HUES6 (cell line): ENCODE measurements at regions not wholly inside any gene's neighbourhood (a gene's known extent, or its start where the extent isn't known, plus 50 kb on each side); places are given as distances from the start of the nearest gene placed in this dataset.

Experiments
- H3K27ac ChIP-seq: 2 replicates; pipeline ENCODE4 v1.7.0; 2013; ENCODE audit warnings: low read depth, mild to moderate bottlenecking, low read length, inconsistent platforms
- H3K27me3 ChIP-seq: 2 replicates; pipeline ENCODE4 v1.6.1; 2013; ENCODE audit warnings: low read length; ENCODE audit not compliant: control insufficient read depth, insufficient read depth
- H3K36me3 ChIP-seq: 2 replicates; pipeline ENCODE4 v1.6.1; 2013; ENCODE audit warnings: low read length; ENCODE audit not compliant: control insufficient read depth, insufficient read depth
- H3K4me1 ChIP-seq: 2 replicates; pipeline ENCODE4 v1.6.1; 2013; ENCODE audit warnings: low read length; ENCODE audit not compliant: control insufficient read depth, insufficient read depth
- H3K4me3 ChIP-seq: 2 replicates; pipeline ENCODE4 v1.5.1; 2013; ENCODE audit warnings: low read depth, low read length
- H3K9ac ChIP-seq: one replicate; pipeline ENCODE4 v1.6.1; 2013; ENCODE audit warnings: mild to moderate bottlenecking, low read length
- H3K9me3 ChIP-seq: 2 replicates; pipeline ENCODE4 v1.6.1; 2013; ENCODE audit warnings: low read depth, low read length; ENCODE audit not compliant: control insufficient read depth, insufficient read depth

GRCh38 chrX:39821709-39822095 lies 276.1 kb downstream of the BCOR start:
- peak overlapping the region; percentile 41; the same call in 1 of the 2 replicates for H3K27ac ChIP-seq
- peak overlapping the region; percentile 45 for H3K4me3 ChIP-seq
- H3K9me3 ChIP-seq, result peaks cover 20% of the 10 kb centered on the region; the same call in 1 of the 2 replicates

GRCh38 chrX:39822133-39822748 lies 275.5 kb downstream of the BCOR start:
- H3K4me1 ChIP-seq, result peaks cover 39% of the 10 kb centered on the region
- peak overlapping the region; percentile 45 for H3K4me3 ChIP-seq
- peak overlapping the region; percentile 41; the same call in 1 of the 2 replicates for H3K27ac ChIP-seq
- H3K36me3 ChIP-seq, result no peaks in the 10 kb centered on the region
- peaks cover 20% of the 10 kb centered on the region; the same call in 1 of the 2 replicates for H3K9me3 ChIP-seq
- H3K27me3 ChIP-seq, result no peaks in the 10 kb centered on the region
- peak overlapping the region; percentile 77 for H3K9ac ChIP-seq

More at GRCh38 chrX:39821709-39822095, 276.1 kb downstream of the BCOR start:
- H3K4me1 ChIP-seq, result peaks cover 41% of the 10 kb centered on the region
- no peaks in the 10 kb centered on the region for H3K27me3 ChIP-seq
- no peaks in the 10 kb centered on the region for H3K36me3 ChIP-seq
- H3K9ac ChIP-seq, result peak overlapping the region; percentile 77

GRCh38 chrX:39823424-39823823 lies 274.3 kb downstream of the BCOR start:
- H3K9ac ChIP-seq, result no peak overlapping the region
- no peak overlapping the region for H3K27ac ChIP-seq
- no peaks in the 10 kb centered on the region for H3K36me3 ChIP-seq
- H3K9me3 ChIP-seq, result peaks cover 20% of the 10 kb centered on the region; the same call in 1 of the 2 replicates
- no peaks in the 10 kb centered on the region for H3K27me3 ChIP-seq
- H3K4me1 ChIP-seq, result peaks cover 27% of the 10 kb centered on the region; the same call in 1 of the 2 replicates
- H3K4me3 ChIP-seq, result no peak overlapping the region

- peaks cover 24% of the 10 kb centered on the region; the same call in 1 of the 2 replicates for H3K4me1 ChIP-seq
- no peaks in the 10 kb centered on the region for H3K36me3 ChIP-seq
- H3K27me3 ChIP-seq, result no peaks in the 10 kb centered on the region
- H3K9me3 ChIP-seq, result peaks cover 20% of the 10 kb centered on the region; the same call in 1 of the 2 replicates
- no peak overlapping the region for H3K4me3 ChIP-seq
- no peak overlapping the region for H3K27ac ChIP-seq
- no peak overlapping the region for H3K9ac ChIP-seq
Measured at GRCh38 chrX:39823854-39824253, 273.9 kb downstream of the BCOR start.

- no peak overlapping the region for H3K9ac ChIP-seq
- no peak overlapping the region for H3K4me3 ChIP-seq
- H3K27ac ChIP-seq, result no peak overlapping the region
- H3K4me1 ChIP-seq, result peaks cover 6% of the 10 kb centered on the region; the same call in 1 of the 2 replicates
- peaks cover 20% of the 10 kb centered on the region; the same call in 1 of the 2 replicates for H3K9me3 ChIP-seq
- H3K36me3 ChIP-seq, result no peaks in the 10 kb centered on the region
- no peaks in the 10 kb centered on the region for H3K27me3 ChIP-seq
Measured at GRCh38 chrX:39826813-39827543, 270.8 kb downstream of the BCOR start.

- Histone ChIP-seq H3K36me3 (no peaks in the 10 kb centered on the region), H3K9ac (no peak overlapping the region), H3K27me3 (no peaks in the 10 kb centered on the region), H3K4me1 (peaks cover 4% of the 10 kb centered on the region; the same call in 1 of the 2 replicates), H3K9me3 (peaks cover 17% of the 10 kb centered on the region; the same call in 1 of the 2 replicates), H3K4me3 (no peak overlapping the region), H3K27ac (no peak overlapping the region)
Measured at GRCh38 chrX:39827951-39828350, 269.8 kb downstream of the BCOR start.

- no peak overlapping the region for H3K9ac ChIP-seq
- H3K9me3 ChIP-seq, result peaks cover 11% of the 10 kb centered on the region; the same call in 1 of the 2 replicates
- no peaks in the 10 kb centered on the region for H3K27me3 ChIP-seq
- no peak overlapping the region for H3K4me3 ChIP-seq
- H3K4me1 ChIP-seq, result peaks cover 4% of the 10 kb centered on the region; the same call in 1 of the 2 replicates
- H3K27ac ChIP-seq, result no peak overlapping the region
- no peaks in the 10 kb centered on the region for H3K36me3 ChIP-seq
Measured at GRCh38 chrX:39828971-39829370, 268.8 kb downstream of the BCOR start.

GRCh38 chrX:39829965-39830364 lies 267.8 kb downstream of the BCOR start:
- H3K36me3 ChIP-seq, result no peaks in the 10 kb centered on the region
- peaks cover 4% of the 10 kb centered on the region; the same call in 1 of the 2 replicates for H3K4me1 ChIP-seq
- no peaks in the 10 kb centered on the region for H3K27me3 ChIP-seq
- H3K27ac ChIP-seq, result no peak overlapping the region
- H3K9ac ChIP-seq, result no peak overlapping the region
- H3K4me3 ChIP-seq, result no peak overlapping the region
- peaks cover 11% of the 10 kb centered on the region; the same call in 1 of the 2 replicates for H3K9me3 ChIP-seq

GRCh38 chrX:39830414-39830813 lies 267.3 kb downstream of the BCOR start:
- H3K36me3 ChIP-seq, result no peaks in the 10 kb centered on the region
- no peak overlapping the region for H3K27ac ChIP-seq
- no peak overlapping the region for H3K9ac ChIP-seq
- peaks cover 9% of the 10 kb centered on the region; the same call in 1 of the 2 replicates for H3K9me3 ChIP-seq
- no peak overlapping the region for H3K4me3 ChIP-seq
- no peaks in the 10 kb centered on the region for H3K27me3 ChIP-seq
- peaks cover 4% of the 10 kb centered on the region; the same call in 1 of the 2 replicates for H3K4me1 ChIP-seq

- Histone ChIP-seq H3K9ac (no peak overlapping the region), H3K4me3 (no peak overlapping the region), H3K9me3 (peaks cover 3% of the 10 kb centered on the region; the same call in 1 of the 2 replicates), H3K36me3 (no peaks in the 10 kb centered on the region), H3K27ac (no peak overlapping the region), H3K4me1 (peaks cover 4% of the 10 kb centered on the region; the same call in 1 of the 2 replicates), H3K27me3 (no peaks in the 10 kb centered on the region)
Measured at GRCh38 chrX:39832211-39832610, 265.5 kb downstream of the BCOR start.

- Histone ChIP-seq H3K36me3 (no peaks in the 10 kb centered on the region), H3K4me1 (peaks cover 4% of the 10 kb centered on the region; the same call in 1 of the 2 replicates), H3K9ac (no peak overlapping the region), H3K27me3 (no peaks in the 10 kb centered on the region), H3K27ac (no peak overlapping the region), H3K9me3 (peaks cover 1% of the 10 kb centered on the region; the same call in 1 of the 2 replicates), H3K4me3 (no peak overlapping the region)
Measured at GRCh38 chrX:39834600-39834999, 263.2 kb downstream of the BCOR start.
